ENCODE measurements at regions not wholly inside any gene's neighbourhood (a gene's known extent, or its start where the extent isn't known, plus 50 kb on each side); places are given as distances from the start of the nearest gene placed in this dataset.

- no peak for DNase-seq (ENCODE audit: low read depth, low spot score)
- FAIRE-seq = peak; percentile 52
- Histone ChIP-seq H3K4me2 (ENCODE audit: control insufficient read depth, extremely low read depth, insufficient read depth, low read depth, low read length) (no peak overlapping the region), H3K36me3 (ENCODE audit: control insufficient read depth in 2 of 2, extremely low read depth in 1 of 2, insufficient read depth in 2 of 2, low read length in 2 of 2) (no peaks in the 10 kb centered on the region), H3K4me1 (ENCODE audit: control insufficient read depth, extremely low read depth, insufficient read depth, low read length) (peaks cover 19% of the 10 kb centered on the region), H3K27ac (ENCODE audit: control insufficient read depth, insufficient read depth, low read length) (no peak overlapping the region), H3K9me1 (ENCODE audit: control insufficient read depth, extremely low read depth, insufficient read depth, low read length) (no peaks in the 10 kb centered on the region), H3K4me3 (ENCODE audit: control insufficient read depth in 2 of 3, extremely low read depth in 1 of 3, insufficient read depth in 2 of 3, low read depth in 1 of 3, low read length in 3 of 3) (no peak overlapping the region), H3K27me3 (ENCODE audit: control insufficient read depth, extremely low read depth, insufficient read depth, low read length) (no peaks in the 10 kb centered on the region), H4K20me1 (ENCODE audit: control insufficient read depth, extremely low read depth, insufficient read depth, low read length) (no peaks in the 10 kb centered on the region), H3K9me3 (ENCODE audit: control insufficient read depth, low read depth, low read length) (no peaks in the 10 kb centered on the region), H3K9ac (ENCODE audit: control insufficient read depth, extremely low read depth, insufficient read depth, low read length) (no peak overlapping the region), H2AFZ (ENCODE audit: control insufficient read depth, low read length) (no peak overlapping the region), H3K79me2 (ENCODE audit: control insufficient read depth, insufficient read depth, low read length) (no peaks in the 10 kb centered on the region)
- dilution Hi-C loops (cut with MboI; ENCODE audit: extremely low pct_ligation_motif_present, low sequenced_read_pairs) = no loop called here
- TF ChIP-seq EZH2 (IDR thresholded peaks at IDR 0.05; ENCODE audit: low read length) (no peak), CTCF (optimal IDR thresholded peaks at IDR 0.05 in 1 of 3, IDR thresholded peaks at IDR 0.05 in 1 of 3, conservative IDR thresholded peaks at IDR 0.05 in 1 of 3; ENCODE audit: extremely low read depth in 1 of 3, insufficient read depth in 2 of 3, low read length in 3 of 3) (no peak)
These were observed 412.0 kb downstream of the FOXO1 start for GRCh38 chr13:40254394-40254793.

GRCh38 chr13:40255551-40255950, 410.9 kb downstream of the FOXO1 start:
- H3K79me2 ChIP-seq (ENCODE audit: control insufficient read depth, insufficient read depth, low read length) = no peaks in the 10 kb centered on the region
- H3K9ac ChIP-seq (ENCODE audit: control insufficient read depth, extremely low read depth, insufficient read depth, low read length) = no peak overlapping the region
- H2AFZ ChIP-seq (ENCODE audit: control insufficient read depth, low read length) = no peak overlapping the region
- dilution Hi-C loops (cut with MboI; ENCODE audit: extremely low pct_ligation_motif_present, low sequenced_read_pairs) = no loop called here
- H3K9me1 ChIP-seq (ENCODE audit: control insufficient read depth, extremely low read depth, insufficient read depth, low read length) = no peaks in the 10 kb centered on the region
- FAIRE-seq (no peak), DNase-seq (ENCODE audit: low read depth, low spot score) (no peak)
- H3K4me2 ChIP-seq (ENCODE audit: control insufficient read depth, extremely low read depth, insufficient read depth, low read depth, low read length) = no peak overlapping the region
- H3K9me3 ChIP-seq (ENCODE audit: control insufficient read depth, low read depth, low read length) = no peaks in the 10 kb centered on the region
- peaks cover 21% of the 10 kb centered on the region for H3K4me1 ChIP-seq (ENCODE audit: control insufficient read depth, extremely low read depth, insufficient read depth, low read length)
- TF ChIP-seq CTCF (optimal IDR thresholded peaks at IDR 0.05 in 1 of 3, IDR thresholded peaks at IDR 0.05 in 1 of 3, conservative IDR thresholded peaks at IDR 0.05 in 1 of 3; ENCODE audit: extremely low read depth in 1 of 3, insufficient read depth in 2 of 3, low read length in 3 of 3) (no peak), EZH2 (IDR thresholded peaks at IDR 0.05; ENCODE audit: low read length) (no peak)
- H3K27me3 ChIP-seq (ENCODE audit: control insufficient read depth, extremely low read depth, insufficient read depth, low read length) = no peaks in the 10 kb centered on the region
- no peaks in the 10 kb centered on the region for H3K36me3 ChIP-seq (ENCODE audit: control insufficient read depth in 2 of 2, extremely low read depth in 1 of 2, insufficient read depth in 2 of 2, low read length in 2 of 2)
- H4K20me1 ChIP-seq (ENCODE audit: control insufficient read depth, extremely low read depth, insufficient read depth, low read length) = no peaks in the 10 kb centered on the region
- no peak overlapping the region for H3K4me3 ChIP-seq (ENCODE audit: control insufficient read depth in 2 of 3, extremely low read depth in 1 of 3, insufficient read depth in 2 of 3, low read depth in 1 of 3, low read length in 3 of 3)
- no peak overlapping the region for H3K27ac ChIP-seq (ENCODE audit: control insufficient read depth, insufficient read depth, low read length)

Data from keratinocyte (primary cell).